Epithelial cell of proximal tubule (primary cell): ENCODE measurements at regions not wholly inside any gene's neighbourhood (a gene's known extent, or its start where the extent isn't known, plus 50 kb on each side); places are given as distances from the start of the nearest gene placed in this dataset.

ENCODE experiments used
- DNase-seq: peaks from one replicate; pipeline ENCODE4 v3.0.0-alpha.2; 2011; ENCODE audit warnings: low read depth
- H3K4me3 ChIP-seq: 2 replicates; pipeline ENCODE4 v1.5.1; 2011; ENCODE audit warnings: low read depth, mild to moderate bottlenecking, low read length
- TF ChIP-seq, protein P1 (sequence below): conservative IDR thresholded peaks from 2 replicates; pipeline ENCODE4 v1.5.1; 2012; ENCODE audit warnings: low read depth, mild to moderate bottlenecking, low read length

DNA sequence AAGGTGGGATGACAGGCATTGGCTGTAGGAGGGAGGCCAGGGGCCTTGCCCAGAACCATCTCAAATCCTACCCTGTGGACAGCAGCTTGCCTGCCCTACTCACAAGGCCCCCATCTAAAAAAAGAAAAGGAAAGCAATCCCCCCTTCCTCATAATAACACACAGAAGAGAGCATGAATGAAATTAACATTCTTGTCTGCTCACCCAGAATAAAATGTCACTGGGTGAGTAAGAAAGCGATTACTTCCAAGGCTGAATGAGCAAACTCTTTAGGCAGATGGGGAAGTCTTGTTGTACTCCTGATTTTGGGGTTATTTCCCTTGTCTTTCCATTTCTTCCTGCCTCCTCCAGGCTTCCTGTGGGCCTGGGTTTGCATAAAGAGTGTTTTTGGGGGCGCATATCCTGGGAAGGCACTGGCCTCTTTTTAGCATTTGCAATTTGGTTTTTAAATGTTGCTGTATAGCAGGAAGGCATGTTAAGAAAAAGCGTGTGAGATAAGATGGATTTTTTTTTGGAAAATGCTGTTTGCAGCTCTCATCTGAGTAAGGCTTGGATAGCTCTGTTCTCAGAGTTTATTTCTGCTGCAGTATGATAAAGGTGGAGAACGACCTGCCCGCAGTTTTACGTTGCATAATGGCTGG is 248.3 kb upstream of the GATB start:
- TF ChIP-seq, protein P1, sequence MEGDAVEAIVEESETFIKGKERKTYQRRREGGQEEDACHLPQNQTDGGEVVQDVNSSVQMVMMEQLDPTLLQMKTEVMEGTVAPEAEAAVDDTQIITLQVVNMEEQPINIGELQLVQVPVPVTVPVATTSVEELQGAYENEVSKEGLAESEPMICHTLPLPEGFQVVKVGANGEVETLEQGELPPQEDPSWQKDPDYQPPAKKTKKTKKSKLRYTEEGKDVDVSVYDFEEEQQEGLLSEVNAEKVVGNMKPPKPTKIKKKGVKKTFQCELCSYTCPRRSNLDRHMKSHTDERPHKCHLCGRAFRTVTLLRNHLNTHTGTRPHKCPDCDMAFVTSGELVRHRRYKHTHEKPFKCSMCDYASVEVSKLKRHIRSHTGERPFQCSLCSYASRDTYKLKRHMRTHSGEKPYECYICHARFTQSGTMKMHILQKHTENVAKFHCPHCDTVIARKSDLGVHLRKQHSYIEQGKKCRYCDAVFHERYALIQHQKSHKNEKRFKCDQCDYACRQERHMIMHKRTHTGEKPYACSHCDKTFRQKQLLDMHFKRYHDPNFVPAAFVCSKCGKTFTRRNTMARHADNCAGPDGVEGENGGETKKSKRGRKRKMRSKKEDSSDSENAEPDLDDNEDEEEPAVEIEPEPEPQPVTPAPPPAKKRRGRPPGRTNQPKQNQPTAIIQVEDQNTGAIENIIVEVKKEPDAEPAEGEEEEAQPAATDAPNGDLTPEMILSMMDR, result no peak
- no peak overlapping the region for H3K4me3 ChIP-seq
- no peak for DNase-seq

DNA sequence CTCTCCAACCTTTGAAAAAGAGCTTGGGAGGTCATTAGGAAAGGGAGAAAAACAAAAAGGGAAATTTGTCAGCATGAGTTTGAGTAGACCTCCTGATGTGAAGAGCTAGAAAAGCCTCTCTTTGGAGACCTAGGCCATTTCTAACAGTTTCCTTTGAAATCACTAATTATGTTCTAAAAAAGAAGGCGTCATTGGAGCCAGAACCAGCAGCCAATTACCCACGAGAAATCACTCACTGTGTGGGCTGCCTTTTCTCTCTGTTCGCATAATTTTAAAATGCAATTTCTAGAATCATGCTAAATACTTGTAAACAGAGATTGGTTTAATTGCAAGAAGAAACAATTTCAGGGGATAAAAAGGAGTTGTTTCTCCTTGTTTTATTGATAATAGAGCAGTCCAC is 246.3 kb upstream of the GATB start:
- TF ChIP-seq, protein P1, result no peak
- H3K4me3 ChIP-seq, result no peak overlapping the region
- no peak for DNase-seq

DNA sequence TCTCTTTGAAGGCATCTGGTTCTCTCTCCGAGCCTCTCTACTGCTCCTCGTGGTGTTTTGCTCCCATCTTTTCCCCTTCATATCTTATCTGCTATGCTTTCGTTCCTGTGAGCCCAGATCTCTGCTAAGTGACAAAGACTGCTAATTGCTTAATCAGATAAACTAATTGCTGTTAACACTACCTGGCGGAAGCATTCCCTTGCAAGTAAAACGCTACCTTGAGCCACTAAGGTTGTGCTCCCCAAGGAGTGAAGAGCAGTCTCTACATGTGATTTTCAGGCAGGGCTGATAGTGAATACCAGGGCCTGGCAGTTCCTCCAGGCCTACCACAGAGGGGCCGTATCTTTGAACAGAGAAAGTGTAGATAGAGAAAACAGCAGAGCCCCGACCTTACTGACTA is 244.0 kb upstream of the GATB start:
- H3K4me3 ChIP-seq, result no peak overlapping the region
- DNase-seq, result no peak
- TF ChIP-seq, protein P1, result no peak

DNA sequence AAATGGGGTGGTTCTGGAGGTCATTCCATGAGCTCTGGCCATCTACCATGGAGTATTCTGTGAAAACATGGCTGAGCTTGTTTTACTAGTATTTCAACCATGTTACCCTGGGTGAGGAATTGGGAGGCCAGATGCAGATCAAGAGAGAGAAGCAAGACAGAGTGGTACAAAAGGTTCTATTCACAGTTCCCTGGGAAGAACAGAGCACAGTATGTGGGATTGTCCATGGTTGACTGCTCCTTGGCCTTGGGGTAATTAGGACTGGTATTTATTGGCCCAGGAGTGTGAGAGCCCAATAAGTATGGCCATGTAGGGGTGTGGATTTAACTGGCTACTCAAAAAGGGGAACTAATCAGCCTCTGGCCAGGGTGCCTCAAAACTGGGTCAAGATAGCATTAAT is 239.7 kb upstream of the GATB start:
- no peak overlapping the region for H3K4me3 ChIP-seq
- DNase-seq, result no peak
- TF ChIP-seq, protein P1, result no peak

DNA sequence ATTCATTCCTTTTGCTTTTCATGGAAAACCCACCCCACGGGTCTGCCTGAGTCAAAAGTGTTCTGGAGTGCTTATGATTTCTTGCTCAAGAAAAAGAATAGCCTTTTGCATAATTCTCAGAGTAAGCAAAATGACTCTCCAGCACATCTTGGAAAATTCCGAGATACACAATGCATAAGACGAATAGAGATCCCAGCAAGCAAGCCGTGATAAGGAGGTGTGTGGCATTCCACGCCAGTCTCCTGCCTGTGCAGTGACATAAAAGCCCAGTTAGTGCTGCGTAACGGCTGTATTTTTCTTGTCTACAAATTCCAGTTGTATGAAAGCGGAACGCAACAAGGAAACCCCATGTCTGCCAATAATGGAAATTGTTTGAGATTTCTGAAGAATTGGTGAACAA is 237.9 kb upstream of the GATB start:
- TF ChIP-seq, protein P1, result no peak
- H3K4me3 ChIP-seq, result no peak overlapping the region
- DNase-seq, result no peak

DNA sequence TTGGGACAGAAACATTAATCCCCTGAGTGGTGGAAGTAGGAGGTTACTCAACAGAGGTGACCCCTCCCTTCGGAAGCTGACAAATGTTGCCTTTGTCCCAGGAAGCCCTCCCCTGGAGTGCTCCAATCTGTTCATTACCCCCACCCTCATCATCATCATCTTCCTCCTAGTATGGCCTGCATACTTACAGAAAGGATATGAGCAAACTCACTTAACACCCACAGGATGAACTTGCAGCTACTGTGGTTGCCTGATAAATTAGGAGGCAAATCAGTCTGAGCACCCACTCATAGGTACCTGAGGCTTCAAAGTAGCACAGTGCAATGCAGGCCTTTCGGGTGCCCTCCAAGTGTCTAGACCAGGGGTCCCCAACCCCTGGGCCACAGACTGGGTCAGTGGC is 236.7 kb upstream of the GATB start:
- no peak overlapping the region for H3K4me3 ChIP-seq
- no peak for DNase-seq
- TF ChIP-seq, protein P1, result no peak

DNA sequence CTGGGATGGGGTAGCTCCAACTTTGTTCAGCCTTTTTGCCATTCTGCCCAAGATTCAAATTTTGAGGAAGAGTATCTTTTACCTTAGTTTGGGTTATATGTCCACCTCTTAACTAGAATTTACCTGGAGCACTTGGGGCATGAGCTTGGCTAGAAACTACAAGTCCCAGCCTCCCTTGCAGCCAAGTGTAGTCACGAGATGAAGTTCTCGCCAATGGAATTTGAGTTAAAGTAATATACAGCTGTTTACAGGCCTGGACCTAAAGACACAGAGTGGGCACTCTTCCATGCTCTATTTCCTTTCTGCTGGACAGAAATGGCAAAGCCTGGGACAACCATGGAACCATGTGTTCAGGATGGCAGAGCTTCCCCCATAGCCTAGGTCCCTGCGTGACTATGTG is 233.6 kb upstream of the GATB start:
- DNase-seq, result no peak
- TF ChIP-seq, protein P1, result no peak
- H3K4me3 ChIP-seq, result no peak overlapping the region
